ENCODE measurements at regions not wholly inside any gene's neighbourhood (a gene's known extent, or its start where the extent isn't known, plus 50 kb on each side); places are given as distances from the start of the nearest gene placed in this dataset.

GRCh38 chr6:6927521-6928361 is 180.0 kb upstream of the RREB1 start:
- no peak for TF ChIP-seq ASH1L (IDR thresholded peaks at IDR 0.05; ENCODE audit: borderline replicate concordance, low read depth, partially characterized antibody)
- TF ChIP-seq, protein P1, sequence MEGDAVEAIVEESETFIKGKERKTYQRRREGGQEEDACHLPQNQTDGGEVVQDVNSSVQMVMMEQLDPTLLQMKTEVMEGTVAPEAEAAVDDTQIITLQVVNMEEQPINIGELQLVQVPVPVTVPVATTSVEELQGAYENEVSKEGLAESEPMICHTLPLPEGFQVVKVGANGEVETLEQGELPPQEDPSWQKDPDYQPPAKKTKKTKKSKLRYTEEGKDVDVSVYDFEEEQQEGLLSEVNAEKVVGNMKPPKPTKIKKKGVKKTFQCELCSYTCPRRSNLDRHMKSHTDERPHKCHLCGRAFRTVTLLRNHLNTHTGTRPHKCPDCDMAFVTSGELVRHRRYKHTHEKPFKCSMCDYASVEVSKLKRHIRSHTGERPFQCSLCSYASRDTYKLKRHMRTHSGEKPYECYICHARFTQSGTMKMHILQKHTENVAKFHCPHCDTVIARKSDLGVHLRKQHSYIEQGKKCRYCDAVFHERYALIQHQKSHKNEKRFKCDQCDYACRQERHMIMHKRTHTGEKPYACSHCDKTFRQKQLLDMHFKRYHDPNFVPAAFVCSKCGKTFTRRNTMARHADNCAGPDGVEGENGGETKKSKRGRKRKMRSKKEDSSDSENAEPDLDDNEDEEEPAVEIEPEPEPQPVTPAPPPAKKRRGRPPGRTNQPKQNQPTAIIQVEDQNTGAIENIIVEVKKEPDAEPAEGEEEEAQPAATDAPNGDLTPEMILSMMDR (IDR thresholded peaks at IDR 0.05 in 2 of 3, conservative IDR thresholded peaks at IDR 0.05 in 1 of 3; ENCODE audit: insufficient read depth in 2 of 3, low read depth in 1 of 3, low read length in 3 of 3), result peak; percentile 57 to 68 (median 58)
- TF ChIP-seq, protein P2, sequence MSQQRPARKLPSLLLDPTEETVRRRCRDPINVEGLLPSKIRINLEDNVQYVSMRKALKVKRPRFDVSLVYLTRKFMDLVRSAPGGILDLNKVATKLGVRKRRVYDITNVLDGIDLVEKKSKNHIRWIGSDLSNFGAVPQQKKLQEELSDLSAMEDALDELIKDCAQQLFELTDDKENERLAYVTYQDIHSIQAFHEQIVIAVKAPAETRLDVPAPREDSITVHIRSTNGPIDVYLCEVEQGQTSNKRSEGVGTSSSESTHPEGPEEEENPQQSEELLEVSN (IDR thresholded peaks at IDR 0.05; ENCODE audit: borderline replicate concordance in 1 of 2, extremely low read depth in 1 of 2, insufficient read depth in 1 of 2, insufficient read length in 1 of 2, low read depth in 1 of 2, low read length in 1 of 2, poor library complexity in 1 of 2, severe bottlenecking in 1 of 2), result peak in 1 of 2 experiments; percentile 30
- TF ChIP-seq ELK3 (CRISPR knock-in tag; IDR thresholded peaks at IDR 0.05), result no peak
- peak; percentile 46 for TF ChIP-seq TAF1 (IDR thresholded peaks at IDR 0.05; ENCODE audit: control insufficient read depth, extremely low read depth, insufficient read depth, low read length, severe bottlenecking)
- no peak for TF ChIP-seq FOXM1 (IDR thresholded peaks at IDR 0.05; ENCODE audit: low read depth)
- TF ChIP-seq FOXM1 (CRISPR knock-in tag; IDR thresholded peaks at IDR 0.05; ENCODE audit: low read depth), result no peak
- TF ChIP-seq SRSF7 (optimal IDR thresholded peaks at IDR 0.05; ENCODE audit: low read depth, low read length), result no peak
- TF ChIP-seq, protein P3, sequence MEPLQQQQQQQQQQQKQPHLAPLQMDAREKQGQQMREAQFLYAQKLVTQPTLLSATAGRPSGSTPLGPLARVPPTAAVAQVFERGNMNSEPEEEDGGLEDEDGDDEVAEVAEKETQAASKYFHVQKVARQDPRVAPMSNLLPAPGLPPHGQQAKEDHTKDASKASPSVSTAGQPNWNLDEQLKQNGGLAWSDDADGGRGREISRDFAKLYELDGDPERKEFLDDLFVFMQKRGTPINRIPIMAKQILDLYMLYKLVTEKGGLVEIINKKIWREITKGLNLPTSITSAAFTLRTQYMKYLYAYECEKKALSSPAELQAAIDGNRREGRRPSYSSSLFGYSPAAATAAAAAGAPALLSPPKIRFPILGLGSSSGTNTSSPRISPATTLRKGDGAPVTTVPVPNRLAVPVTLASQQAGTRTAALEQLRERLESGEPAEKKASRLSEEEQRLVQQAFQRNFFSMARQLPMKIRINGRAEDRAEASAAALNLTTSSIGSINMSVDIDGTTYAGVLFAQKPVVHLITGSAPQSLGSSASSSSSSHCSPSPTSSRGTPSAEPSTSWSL (CRISPR knock-in tag; IDR thresholded peaks at IDR 0.05; ENCODE audit: borderline replicate concordance), result no peak
- TF ChIP-seq MAFK (IDR thresholded peaks at IDR 0.05; ENCODE audit: low read length), result no peak
- no peak for TF ChIP-seq HNRNPLL (IDR thresholded peaks at IDR 0.05; ENCODE audit: low read depth, low read length, poor library complexity, severe bottlenecking)
- TF ChIP-seq SMC3 (conservative IDR thresholded peaks at IDR 0.05; ENCODE audit: insufficient read depth, low read depth, low read length), result peak; percentile 42; the same call in 1 of the 2 replicates
- TF ChIP-seq ZC3H4 (CRISPR knock-in tag; IDR thresholded peaks at IDR 0.05; ENCODE audit: borderline replicate concordance), result no peak
- TF ChIP-seq, protein P4, sequence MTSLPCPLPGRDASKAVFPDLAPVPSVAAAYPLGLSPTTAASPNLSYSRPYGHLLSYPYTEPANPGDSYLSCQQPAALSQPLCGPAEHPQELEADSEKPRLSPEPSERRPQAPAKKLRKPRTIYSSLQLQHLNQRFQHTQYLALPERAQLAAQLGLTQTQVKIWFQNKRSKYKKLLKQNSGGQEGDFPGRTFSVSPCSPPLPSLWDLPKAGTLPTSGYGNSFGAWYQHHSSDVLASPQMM (CRISPR knock-in tag; IDR thresholded peaks at IDR 0.05), result no peak
- no peak for TF ChIP-seq HMGXB4 (CRISPR knock-in tag; IDR thresholded peaks at IDR 0.05)

Data from K562 (cell line).